ENCODE measurements at regions not wholly inside any gene's neighbourhood (a gene's known extent, or its start where the extent isn't known, plus 50 kb on each side); places are given as distances from the start of the nearest gene placed in this dataset.

DNA sequence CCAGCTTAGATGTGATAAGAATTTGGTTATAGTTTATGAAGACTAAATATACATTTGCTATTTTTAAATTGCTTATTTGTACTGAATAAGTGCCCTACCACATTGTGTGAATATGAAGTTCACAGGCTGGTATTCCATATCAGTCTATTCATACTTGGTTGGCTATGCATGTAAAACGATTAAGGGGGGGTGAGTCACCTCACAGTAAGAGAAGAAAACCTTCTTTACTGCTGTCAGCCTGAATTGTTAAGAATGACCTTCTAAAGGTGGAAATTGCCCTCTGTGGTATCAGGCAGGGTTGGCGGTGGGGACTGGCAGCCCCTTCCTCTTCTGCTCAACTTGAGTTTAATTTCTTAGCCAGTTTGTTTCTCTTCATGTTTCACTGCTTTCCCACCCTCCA is 127.0 kb upstream of the RPS23 start (continued):
- TF ChIP-seq, protein P1, sequence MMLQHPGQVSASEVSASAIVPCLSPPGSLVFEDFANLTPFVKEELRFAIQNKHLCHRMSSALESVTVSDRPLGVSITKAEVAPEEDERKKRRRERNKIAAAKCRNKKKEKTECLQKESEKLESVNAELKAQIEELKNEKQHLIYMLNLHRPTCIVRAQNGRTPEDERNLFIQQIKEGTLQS (IDR thresholded peaks at IDR 0.05): 0 out of 2 replicates have a peak, but pooled peaks have one; percentile 10
- TF ChIP-seq, protein P1 (CRISPR knock-in tag; conservative IDR thresholded peaks at IDR 0.05): no peak
- no peak for TF ChIP-seq ZNF184 (CRISPR knock-in tag; IDR thresholded peaks at IDR 0.05)
- TF ChIP-seq KHSRP (IDR thresholded peaks at IDR 0.05): no peak
- TF ChIP-seq ZNF384 (IDR thresholded peaks at IDR 0.05; ENCODE audit: low read depth, low read length): no peak
- no peak for TF ChIP-seq JUNB (CRISPR knock-in tag; conservative IDR thresholded peaks at IDR 0.05)
- TF ChIP-seq PCBP2 (IDR thresholded peaks at IDR 0.05; ENCODE audit: low read depth, low read length, poor library complexity, severe bottlenecking): no peak
- TF ChIP-seq, protein P2, sequence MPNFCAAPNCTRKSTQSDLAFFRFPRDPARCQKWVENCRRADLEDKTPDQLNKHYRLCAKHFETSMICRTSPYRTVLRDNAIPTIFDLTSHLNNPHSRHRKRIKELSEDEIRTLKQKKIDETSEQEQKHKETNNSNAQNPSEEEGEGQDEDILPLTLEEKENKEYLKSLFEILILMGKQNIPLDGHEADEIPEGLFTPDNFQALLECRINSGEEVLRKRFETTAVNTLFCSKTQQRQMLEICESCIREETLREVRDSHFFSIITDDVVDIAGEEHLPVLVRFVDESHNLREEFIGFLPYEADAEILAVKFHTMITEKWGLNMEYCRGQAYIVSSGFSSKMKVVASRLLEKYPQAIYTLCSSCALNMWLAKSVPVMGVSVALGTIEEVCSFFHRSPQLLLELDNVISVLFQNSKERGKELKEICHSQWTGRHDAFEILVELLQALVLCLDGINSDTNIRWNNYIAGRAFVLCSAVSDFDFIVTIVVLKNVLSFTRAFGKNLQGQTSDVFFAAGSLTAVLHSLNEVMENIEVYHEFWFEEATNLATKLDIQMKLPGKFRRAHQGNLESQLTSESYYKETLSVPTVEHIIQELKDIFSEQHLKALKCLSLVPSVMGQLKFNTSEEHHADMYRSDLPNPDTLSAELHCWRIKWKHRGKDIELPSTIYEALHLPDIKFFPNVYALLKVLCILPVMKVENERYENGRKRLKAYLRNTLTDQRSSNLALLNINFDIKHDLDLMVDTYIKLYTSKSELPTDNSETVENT (CRISPR knock-in tag; IDR thresholded peaks at IDR 0.05): no peak
- no peak for TF ChIP-seq ZNF75A (CRISPR knock-in tag; IDR thresholded peaks at IDR 0.05)
- no peak for TF ChIP-seq NR2C1 (IDR thresholded peaks at IDR 0.05)
- TF ChIP-seq NR2C1 (tag; IDR thresholded peaks at IDR 0.05): no peak
